GM12874 (cell line): ENCODE measurements at regions not wholly inside any gene's neighbourhood (a gene's known extent, or its start where the extent isn't known, plus 50 kb on each side); places are given as distances from the start of the nearest gene placed in this dataset.

Experiments
- CTCF ChIP-seq: IDR thresholded peaks from 2 replicates; pipeline ENCODE4 v1.5.1; 2011; ENCODE audit warnings: low read depth, mild to moderate bottlenecking, control low read depth, low read length, moderate library complexity; ENCODE audit not compliant: insufficient read depth

DNA sequence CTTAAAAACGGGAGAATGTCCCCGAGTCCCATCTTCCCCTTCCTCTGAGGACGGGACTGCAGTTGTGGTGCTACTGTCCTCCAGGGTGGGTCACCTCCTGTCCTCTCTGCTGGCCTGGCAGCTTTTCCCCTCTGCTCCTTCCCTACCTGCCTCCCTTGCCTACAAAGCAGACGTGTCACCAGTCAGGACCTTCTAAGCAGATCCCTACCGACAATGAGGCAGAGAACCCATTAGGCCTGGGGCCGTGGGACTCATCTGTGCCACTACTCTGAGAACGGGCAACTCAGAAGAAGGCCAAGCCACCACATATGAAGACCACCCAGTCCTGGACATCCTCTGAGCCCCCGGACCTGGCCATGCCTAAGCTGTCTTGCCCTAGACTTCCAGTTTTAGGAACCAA lies 103.0 kb upstream of the TEX51 start:
- TF ChIP-seq CTCF: no peak

DNA sequence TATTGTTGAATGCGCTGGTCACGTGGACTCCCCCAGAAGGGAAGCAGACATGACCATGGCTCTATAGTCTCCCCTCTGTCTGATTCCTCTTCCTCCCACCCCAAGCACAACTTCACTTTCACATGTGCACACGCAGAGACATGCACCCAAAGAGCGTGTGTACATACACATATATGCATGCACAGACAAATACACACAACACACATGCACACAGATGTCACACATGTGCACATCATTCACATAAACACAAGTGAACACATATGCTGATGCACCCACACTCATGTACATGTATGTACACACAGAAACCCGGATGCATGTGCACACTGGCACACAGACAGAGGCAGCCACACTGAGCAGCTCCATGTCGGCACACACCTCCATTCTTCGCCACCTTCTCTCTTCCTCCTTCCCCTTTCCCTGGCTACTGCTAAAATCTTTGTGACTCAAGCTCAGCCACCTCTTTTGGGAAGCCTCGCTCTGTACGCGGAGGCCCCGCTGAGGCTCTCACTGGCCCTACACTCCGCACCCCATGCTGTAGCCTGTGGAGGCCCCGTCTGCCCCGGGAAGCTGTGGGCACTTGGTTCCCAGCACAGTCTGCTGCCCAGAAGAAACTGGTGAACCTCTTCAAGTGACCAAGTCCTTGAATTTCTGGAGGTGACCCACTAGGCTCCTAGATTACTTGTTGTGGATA lies 101.6 kb upstream of the TEX51 start:
- no peak for TF ChIP-seq CTCF

DNA sequence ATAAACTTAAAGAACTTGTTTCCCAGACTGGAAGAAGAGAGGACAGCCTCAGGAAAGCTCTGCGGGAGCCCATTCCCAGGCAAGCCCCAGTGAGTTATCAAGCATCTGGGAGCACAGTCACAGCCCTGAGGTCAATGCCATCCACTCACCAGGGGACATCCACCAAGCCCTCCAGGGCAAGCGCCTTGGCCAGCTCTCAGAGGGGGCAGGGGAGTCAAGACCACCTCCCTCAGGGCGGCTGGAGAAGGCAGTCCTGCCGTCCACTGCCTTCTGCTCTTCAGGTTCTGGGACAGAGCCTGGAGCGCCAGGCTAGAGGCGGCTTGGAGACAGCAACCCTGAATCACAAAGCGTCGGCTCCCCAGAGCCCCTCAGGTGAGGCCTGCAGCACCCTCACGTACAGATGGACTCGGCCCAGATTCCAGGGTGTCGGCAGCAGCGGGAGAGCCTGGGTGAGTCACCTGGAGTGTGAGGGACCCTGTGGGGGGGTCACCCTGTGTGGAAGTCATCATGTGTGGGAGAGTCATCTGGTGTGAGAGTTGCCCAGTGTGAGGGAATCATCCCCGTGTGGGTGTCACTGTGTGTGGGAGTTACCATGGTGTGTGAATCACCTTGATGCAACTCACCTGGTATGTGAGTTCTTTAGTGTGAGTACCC lies 100.9 kb upstream of the TEX51 start:
- no peak for TF ChIP-seq CTCF

GRCh38 chr2:126798276-126799140 lies 100.2 kb upstream of the TEX51 start:
- no peak for TF ChIP-seq CTCF

DNA sequence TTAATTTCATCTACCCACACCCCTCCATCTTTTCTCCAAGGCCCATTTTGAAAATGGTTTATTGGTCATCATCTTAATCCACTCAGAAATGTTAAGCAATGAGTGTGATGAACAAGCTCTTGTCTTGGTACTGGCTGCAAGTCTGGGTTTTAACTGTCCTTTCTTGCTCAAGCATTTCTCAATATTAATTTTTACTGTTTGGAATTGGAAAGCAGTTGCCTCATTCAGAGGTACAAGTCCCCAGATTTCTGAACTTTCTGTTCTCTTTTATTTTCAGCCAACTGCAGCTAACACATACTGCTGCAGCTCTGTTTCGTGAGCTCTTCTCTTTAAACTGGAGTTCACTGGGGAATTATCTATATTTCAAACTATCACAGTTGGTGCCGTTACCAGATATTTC lies 99.4 kb upstream of the TEX51 start:
- TF ChIP-seq CTCF: no peak

DNA sequence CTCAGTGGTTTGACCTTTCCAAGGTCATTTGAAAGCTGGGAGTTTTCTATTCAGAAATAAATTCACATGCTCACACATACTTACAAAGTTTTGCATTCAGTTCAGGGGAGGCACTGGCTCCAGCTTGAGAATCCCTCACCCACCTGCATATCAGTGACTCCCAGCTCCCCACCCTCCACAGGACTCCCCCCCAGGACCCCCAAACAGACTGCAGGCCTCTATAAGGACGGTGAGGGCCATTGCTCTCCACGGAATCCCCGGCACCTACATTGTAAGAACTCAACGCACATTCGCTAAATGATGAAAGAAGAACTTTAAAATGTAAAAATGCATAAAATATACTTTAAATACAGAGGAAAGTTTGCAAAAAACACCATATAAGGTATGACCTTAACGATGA lies 97.2 kb upstream of the TEX51 start:
- TF ChIP-seq CTCF: no peak

- no peak for TF ChIP-seq CTCF
Measured at GRCh38 chr2:126802316-126802715, 96.4 kb upstream of the TEX51 start.
